GM19438 (cell line): ENCODE measurements at regions not wholly inside any gene's neighbourhood (a gene's known extent, or its start where the extent isn't known, plus 50 kb on each side); places are given as distances from the start of the nearest gene placed in this dataset.
"Not testable (repeated sequence)": the region's sequence is repeated elsewhere in the genome, so short reads cannot be mapped to it uniquely, and the experiment has no call there.

Experiments used
- ATAC-seq: cut with Tn5 transposase; IDR thresholded peaks from one replicate; pipeline ENCODE4 v1.9.1; 2021; ENCODE audit warnings: low read depth; ENCODE audit not compliant: unreplicated experiment

DNA sequence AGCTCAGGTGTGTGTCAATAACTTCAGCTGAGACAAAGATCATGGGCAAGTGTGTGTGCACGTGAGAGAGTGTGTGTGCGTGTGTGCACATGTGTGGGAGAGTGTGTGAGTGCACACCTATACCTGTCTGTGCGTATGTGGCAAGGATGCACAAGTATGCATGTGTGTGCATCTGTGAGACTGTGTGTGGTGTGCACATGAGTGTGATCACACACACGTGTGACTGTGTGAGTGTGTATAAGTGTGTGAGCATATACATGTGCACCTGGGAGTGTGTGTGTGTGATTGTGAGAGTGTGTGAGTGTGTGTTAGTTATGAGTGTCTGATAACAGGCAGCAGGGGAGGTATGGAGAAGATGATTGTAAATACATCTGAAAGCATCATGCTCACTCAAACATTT is 657.3 kb upstream of the PFKP start:
- ATAC-seq = no peak

DNA sequence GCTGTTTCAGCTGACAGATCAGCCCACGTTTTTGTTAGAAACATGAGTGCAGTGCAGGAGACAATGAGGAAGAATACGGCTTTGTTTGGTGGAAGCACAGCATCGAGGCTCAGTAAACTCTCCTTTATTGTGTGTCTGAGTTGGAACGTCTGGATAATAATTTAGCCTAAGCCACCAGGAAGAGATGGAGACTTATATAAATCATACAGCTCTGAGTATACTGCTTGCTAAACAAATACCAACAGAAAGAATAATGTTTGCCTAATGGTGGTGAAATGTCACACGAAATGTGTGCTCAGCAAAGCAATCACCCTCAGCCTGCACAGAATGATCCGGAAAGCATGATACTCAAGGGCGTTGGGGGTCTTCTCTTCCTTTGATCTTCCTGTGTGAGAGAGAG is 664.1 kb upstream of the ADARB2 start:
- ATAC-seq = no peak

DNA sequence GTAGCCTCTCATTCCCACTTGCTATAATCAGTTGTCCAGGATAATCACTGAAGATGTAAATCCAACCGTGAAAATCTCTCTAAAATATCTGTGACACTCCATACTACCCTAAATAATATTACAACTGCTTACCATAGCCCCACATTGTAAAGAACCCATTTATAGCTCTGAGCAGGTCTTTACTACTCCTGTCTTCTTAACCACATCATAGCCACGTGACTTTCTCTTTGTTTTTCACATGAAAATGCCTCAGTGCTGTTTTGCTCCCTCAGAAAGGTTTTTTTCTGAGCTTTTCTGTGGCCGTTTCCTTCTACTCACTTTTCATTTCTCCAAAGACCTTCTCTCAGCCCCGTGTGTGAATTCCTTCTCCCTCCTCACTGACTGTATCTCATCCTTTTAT is 662.2 kb upstream of the ADARB2 start:
- ATAC-seq = no peak

DNA sequence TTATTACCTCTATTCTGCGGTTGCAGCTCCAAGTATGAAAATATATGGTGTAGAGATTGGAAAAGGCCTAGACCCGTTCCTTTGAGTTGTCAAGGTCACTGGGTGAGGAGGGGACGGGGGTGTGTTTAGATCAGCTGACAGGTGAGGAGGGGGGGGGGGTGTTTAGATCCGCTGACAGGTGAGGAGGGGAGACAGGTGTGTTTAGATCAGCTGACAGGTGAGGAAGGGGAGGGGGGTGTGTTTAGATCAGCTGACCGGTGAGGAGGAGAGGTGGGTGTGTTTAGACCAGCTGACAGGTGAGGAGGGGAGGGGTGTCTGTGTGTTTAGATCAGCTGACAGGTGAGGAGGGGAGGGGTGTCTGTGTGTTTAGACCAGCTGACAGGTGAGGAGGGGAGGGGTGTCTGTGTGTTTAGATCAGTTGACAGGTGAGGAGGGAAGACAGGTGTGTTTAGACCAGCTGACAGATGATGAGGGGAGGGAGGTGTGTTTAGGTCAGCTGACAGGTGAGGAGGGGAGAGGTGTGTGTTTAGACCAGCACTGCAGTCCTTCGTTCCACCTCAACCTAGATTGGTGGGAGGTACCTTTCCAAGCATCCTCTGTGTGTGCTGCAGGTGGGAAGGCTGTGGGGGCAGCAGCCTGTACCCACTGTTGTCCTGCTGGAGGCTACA is 655.0 kb upstream of the ADARB2 start:
- ATAC-seq = no peak

DNA sequence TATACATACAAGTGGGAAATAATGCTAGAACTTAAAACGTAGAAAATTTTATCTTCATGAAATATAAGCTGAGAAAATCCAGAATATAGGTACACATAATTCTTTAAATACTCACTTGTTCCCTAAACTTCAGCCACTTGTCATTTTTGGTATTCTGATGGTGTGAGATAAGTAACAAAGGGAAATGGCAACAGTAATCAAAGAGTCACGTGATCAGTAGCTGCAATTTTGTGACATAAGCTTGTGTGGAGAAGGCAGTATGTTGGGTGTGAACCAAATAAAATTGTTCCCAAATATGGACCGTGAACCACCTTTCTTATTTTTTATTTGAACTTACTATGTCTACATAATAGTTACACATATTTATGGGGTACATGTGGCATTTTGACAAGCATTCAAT is 650.3 kb upstream of the ADARB2 start:
- no peak for ATAC-seq

DNA sequence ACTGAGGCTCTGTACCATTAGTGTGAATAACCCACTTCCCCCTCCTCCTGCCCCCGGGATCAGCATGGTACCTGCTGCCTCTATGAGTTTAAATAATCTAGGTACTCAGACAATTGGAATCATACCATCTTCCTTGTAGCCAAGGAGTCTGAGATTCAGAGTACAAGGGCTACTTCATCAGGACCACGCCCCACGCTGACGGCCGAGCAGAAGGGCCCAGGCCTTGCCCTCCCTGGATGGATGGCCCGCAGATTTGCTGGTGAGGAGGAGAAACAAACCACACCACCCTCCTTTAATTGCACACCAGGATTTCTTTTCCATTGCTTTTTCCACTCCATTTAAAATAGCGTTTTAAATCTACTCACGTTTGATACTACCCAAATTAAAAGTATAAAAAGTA is 649.9 kb upstream of the ADARB2 start:
- ATAC-seq = no peak

DNA sequence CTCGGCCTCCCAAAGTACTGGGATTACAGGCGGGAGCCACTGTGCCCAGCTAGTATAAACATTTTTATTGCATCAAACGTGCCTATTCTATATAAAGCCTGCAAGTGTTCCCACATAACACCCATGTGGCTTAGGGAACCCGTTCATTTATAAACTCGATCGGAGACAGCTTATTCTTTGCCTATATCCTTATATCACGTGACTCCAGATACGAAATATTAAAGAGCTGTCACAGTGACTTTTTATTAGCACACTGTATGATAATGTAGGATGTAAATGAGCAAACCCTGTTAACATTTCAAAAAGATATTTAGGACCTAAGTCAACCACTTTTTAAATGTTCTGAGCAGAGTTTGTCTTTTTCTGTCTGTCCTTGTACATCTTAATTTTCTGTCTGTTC is 642.9 kb upstream of the ADARB2 start:
- no peak for ATAC-seq

DNA sequence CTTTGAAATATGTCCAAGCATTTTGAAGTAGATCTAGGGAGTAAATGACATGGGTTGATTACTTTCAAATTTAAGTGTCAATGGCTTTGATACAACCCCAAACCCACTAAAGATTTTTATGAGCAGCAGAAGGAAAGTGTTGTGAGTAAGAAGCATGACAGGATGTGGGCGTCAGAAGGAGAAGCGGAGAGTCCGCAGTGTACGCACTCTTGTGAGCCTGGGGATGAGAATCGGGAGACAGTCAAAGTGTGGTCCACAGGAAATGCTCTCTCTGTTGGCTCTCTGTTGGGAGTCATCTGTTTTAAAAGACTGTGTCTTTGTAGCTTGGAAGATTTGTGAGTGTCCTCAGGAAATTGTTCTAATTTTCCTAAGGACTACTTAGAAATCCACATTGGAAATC is 629.8 kb upstream of the ADARB2 start:
- no peak for ATAC-seq

DNA sequence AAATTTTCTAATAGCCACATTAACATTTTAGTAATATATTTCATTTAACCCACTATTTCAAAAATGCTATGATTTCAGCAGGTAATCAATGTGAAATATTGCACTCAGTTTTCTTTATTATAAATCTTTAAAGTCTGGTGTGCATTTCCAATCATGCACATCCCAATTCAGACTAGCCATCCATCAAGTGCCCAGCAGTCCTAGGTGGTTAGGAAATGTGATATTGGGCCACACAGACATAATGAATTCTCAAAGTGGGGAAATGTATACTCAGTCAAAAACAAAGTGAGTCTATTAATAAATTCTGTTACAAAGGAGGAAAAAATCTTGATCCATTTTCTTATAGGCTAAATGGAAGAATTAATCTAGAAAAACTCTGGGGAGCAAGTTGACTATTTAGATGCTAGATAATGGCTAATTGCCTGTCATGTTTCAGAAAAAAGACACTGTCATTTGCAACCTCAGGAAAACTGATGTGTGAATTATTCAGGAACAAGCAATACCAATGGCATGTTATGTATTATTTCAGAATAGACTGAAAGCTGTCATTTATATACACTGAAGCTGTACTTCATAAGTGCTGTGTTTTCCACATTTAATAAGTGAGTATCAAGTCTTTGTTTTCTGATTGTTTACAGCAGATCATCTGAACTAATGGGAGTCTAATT is 629.1 kb upstream of the ADARB2 start:
- ATAC-seq = no peak

DNA sequence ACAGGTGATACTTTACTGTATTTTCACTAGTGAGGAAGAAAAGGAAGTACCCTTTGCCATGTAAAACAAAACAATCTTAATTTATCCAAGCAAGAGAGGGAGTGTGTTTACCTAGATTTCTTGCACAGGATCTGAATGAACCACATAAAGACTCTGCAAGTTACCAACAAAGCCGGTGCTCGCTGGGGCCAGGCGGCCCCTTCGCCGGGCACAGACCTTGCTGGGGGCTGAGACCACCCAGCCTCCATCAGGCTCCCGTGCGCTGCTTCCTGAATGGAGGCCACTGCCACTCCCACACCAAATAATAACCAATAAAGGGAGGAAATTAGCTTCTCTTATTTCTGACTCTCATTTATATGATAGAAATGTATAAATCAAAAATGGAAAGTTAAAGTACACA is 625.0 kb upstream of the ADARB2 start:
- no peak for ATAC-seq

DNA sequence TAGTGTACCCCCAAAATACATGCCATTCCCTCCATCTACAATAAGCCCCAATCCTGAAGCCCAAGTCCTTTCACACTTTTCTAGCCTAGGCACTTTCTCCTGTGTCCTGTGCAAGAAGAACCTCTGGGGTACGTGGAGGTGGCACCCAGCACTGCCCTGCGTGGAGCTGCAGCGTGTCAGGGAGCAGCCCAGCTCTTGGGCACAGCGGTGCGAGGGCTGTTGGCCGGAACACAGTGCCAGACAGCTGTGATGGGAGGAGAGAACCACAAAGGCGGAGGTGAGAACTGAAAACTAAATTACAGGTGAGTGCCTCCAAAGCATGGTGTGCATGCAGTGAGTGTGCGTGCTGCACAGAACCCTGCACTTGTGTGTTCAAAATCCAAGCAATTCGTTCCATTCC is 621.3 kb upstream of the ADARB2 start:
- no peak for ATAC-seq

DNA sequence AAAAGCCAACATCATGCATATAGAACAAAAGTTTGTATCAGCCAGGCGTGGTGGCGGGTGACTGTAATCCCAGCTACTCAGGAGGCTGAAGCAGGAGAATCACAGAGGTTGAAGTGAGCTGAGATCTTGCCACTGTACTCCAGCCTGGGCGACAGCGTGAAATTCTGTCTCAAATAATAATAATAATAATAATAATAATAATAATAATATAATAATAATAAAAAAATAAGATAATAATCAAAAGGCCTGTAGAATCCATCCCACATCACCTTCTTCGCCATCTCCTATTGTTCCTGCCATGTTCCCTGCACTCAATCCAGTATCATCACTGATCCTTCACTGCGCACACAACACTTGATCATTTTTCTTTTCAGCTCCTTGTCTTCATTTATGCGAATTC is 619.3 kb upstream of the ADARB2 start:
- no peak for ATAC-seq

DNA sequence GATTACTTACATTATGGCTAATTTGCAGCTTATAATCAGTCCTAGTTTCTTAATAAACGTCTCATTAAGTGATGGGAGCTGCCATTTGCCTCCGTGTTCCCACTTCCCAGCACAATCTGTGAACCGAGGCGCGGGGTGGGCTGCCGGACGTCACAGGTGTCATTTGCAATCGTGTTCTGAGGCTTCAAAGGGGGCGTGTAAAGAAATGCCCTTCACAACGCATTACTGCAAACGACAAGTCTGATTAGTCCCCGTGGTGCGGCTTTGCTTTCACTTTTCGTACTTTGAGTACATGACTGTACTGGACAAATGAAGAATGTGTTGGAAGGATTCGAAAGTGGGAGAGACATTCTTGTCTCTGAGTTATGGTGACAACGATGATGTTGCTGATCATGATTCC is 614.2 kb upstream of the ADARB2 start:
- no peak for ATAC-seq

DNA sequence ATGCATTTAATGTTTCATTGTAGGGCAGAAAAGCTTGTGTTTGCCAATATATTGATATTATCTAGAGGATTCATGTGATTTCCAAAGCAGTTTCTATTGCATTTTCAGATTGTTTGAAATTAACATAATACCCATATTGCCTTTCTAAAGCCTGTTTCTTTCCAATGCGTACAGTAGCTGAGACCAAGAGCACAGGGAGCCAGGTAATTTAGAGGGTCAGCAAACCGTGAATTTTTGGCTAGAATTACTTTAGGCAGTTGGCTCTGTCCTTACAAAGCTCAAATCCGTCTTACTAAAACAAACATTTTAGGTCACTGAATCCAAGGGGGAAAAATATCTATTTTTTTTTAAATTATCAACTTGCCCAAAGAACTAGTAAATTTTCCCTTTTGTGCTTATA is 604.9 kb upstream of the ADARB2 start:
- no peak for ATAC-seq

DNA sequence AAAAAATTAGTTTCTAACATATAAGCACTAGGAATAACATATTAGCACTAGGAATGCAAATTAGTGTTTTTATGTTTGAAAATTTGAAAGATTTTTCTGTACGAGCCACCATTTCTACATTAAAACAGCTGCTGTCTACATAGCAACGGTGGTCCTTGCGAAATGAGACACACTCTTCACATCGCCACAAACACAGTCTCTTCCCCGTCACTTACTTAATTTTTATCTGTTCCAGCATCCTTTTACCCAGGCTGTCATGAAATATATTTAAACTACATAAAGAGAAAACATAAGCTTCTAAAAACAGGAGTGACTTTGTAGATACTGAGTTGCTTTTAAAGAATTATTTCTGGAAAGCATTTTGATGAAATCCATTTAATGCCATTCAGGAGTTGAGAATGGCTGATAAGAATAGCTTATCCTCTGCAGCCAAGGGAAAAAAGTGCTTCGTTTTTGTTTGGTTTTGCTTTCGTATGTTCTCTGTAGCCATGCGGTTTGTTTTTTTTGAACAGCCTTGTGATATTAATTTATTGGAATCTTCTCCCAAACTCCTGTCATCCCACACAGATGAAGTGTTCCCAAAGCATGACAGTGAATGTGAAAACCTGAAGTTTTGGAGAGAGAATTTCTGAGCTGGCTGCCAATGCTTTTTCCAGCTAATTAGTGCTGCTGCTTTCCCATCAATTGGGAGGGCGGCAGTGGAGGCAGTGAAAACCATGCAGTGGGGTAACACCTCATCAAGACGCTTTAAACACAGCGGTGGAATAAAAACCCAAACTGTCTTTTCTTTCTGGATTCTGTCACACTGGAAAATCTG is 603.7 kb upstream of the ADARB2 start:
- ATAC-seq = no peak

DNA sequence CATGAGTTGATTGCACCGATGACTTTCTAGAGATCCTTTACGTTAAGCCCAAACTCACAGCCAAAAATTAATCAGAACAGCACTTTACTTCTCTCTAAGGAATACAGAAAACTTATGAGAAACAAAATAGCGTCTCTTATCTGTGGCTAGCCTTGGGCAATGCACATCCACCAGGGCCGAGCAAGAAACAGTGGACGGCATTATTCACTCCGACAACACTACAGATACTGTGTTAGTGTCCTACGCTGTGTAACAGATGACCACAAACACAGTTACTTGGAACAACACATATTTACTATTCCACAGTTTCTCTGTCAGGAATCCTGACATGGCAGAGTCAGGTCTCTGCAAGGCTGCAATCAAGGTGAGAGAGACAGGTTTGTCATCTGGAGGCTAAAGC is 598.3 kb upstream of the ADARB2 start:
- no peak for ATAC-seq

DNA sequence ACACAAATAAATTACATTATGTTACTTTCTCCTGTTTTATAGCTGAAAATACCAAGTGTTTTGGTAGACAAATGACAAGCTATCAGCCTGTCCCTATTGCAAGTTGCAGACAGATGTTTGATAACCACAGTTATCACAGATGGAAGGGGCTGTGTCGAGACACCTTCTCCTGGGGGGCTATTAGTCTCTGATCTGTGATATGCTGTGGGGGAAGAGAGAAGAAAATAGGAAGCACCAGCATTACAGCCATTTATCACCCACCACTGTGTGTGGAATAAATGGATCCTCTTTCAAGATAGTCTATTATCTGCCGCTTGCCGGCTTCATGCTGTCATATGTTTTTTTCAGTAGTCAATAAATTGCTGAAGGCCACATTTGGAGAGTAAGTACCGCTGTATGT is 597.2 kb upstream of the ADARB2 start:
- no peak for ATAC-seq

DNA sequence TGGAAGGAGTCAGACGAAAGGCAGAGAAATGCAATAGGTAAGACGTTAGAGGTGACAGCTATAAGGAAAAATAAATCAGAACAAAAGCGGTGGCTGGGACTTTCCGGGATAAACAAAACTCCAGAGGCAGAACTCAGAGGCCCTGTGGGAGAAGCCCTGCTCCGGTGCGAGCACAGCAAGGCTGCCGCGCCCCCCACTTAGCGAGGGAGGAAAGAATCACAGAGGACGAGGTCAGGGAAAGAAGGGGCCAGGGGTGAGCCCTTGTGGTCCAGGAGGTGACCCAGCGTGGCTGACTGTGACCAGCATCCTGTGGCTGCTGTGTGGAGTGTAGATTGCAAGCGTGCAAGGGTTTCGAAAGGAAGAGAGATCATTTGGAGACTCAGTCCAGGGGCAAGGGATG is 591.8 kb upstream of the ADARB2 start:
- ATAC-seq = no peak

DNA sequence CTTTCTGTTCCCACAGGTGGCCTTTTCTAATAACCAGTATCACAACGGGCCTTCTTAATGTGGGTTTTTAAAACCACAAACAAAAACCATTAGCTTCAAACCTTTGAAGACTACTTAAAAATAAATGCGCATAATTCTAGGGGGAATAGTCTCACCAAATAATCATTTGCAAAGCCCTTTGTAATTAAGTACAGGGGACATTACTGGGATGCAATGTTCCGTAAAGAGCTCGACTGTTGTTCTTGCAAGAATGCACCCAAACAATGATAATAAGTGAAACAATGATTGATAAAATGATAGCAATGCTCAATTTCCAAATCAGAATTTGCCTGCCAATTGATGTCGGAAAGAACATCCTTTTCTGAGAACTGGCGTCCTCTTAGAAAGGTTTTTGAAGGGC is 589.1 kb upstream of the ADARB2 start:
- no peak for ATAC-seq

DNA sequence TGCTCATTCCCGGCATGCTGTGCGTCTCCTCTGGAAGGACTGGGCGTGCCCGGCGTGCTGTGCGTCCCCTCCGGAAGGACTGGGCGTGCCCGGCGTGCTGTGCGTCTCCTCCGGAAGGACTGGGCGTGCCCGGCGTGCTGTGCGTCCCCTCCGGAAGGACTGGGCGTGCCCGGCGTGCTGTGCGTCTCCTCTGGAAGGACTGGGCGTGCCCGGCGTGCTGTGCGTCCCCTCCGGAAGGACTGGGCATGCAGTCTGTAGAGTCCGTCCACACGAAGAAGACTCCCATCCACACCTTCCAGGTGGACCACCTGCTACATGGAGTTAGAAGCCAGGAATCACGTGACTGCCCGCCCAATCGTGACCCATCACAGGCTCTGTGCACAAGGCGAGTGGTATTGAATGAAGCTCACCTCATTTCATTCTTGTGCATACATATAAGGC is 577.7 kb upstream of the ADARB2 start:
- not testable (repeated sequence) for ATAC-seq

DNA sequence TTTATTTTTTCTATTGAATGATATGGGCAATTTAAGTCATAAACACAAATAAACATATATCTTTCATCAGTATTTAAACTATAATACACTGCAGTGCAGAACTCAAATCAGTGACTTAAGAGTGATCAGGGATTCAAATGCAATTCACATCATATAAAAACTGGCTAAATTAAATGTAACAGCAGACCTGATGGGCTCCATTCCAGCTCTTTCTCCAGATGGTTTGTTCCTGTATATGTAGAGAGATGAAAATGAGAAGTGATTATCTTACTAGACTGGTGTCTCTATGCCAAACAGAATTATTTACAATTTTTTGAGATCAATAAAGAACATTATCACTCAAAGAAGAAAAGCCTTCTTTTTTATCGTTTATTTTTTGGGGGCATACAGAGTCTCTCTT is 568.8 kb upstream of the ADARB2 start:
- no peak for ATAC-seq

DNA sequence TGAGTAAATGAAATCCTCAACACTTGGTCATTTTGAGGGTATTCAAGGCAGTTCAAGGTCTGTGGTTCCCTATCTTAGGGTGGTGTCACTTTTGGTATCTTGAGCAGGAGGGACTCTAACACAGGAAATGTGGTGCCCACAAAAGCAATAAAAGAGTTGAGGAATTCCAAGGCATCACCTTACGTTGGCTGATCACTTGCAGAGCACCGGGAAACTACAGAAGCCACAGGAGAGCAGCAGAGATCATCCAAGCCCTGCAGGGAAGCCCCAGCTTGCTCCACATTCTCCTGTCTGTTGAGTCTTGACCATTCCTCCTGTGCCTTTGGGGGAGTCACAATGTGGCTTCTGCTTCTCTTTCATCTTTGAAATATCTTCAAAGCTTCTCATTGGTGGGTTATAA is 565.8 kb upstream of the ADARB2 start:
- no peak for ATAC-seq
